Stomach (tissue), 8 donors: ENCODE measurements at regions not wholly inside any gene's neighbourhood (a gene's known extent, or its start where the extent isn't known, plus 50 kb on each side); places are given as distances from the start of the nearest gene placed in this dataset.

ENCODE experiments used
- DNase-seq, 2 donors: peaks; one replicate each; pipeline versions ENCODE4 v3.0.0 to v3.0.0-alpha.2; 2013 to 2019
- H3K27ac ChIP-seq, 5 donors: fragments of 200-600 bp in 4 of 5; sonication (generic) in 4 of 5; one replicate each; pipeline ENCODE4 v1.5.1; 2013 to 2019; ENCODE audit warnings: mild to moderate bottlenecking in 1 of 5, moderate library complexity in 1 of 5
- H3K27me3 ChIP-seq, 3 donors: fragments of 200-600 bp; sonication (generic); one replicate each; pipeline ENCODE4 v1.5.1; 2017 to 2019; ENCODE audit warnings: mixed run types in 1 of 3
- H3K36me3 ChIP-seq, 4 donors: fragments of 200-600 bp; sonication (generic); 1 replicate in 3 of 4; 2 replicates in 1 of 4; pipeline ENCODE4 v1.5.1; 2016 to 2019
- H3K4me1 ChIP-seq, 4 donors: fragments of 200-600 bp; sonication (generic); one replicate each; pipeline ENCODE4 v1.5.1; 2016 to 2019
- H3K4me3 ChIP-seq, 4 donors: fragments of 200-600 bp; sonication (generic) in 3 of 4; one replicate each; pipeline ENCODE4 v1.5.1; 2016 to 2019; ENCODE audit warnings: mild to moderate bottlenecking in 1 of 4
- H3K9me3 ChIP-seq, 4 donors: fragments of 200-600 bp; sonication (generic); one replicate each; pipeline ENCODE4 v1.5.1; 2016 to 2019
- CTCF ChIP-seq, 7 experiments: fragments of 450-650 bp in 4 of 7; fragments of 200-600 bp in 3 of 7; sonication (generic) in 3 of 7; IDR thresholded peaks; one replicate each; pipeline ENCODE4 v1.5.1; 2016 to 2019; ENCODE audit warnings: antibody characterized with exemption in 7 of 7, control low read depth in 2 of 7, mild to moderate bottlenecking in 1 of 7
- EP300 ChIP-seq: sonication (generic); formaldehyde crosslinking; IDR thresholded peaks from one replicate; pipeline ENCODE4 v1.6.1; 2017; ENCODE audit warnings: antibody characterized with exemption
- POLR2A ChIP-seq, 4 donors: fragments of 450-650 bp; IDR thresholded peaks; one replicate each; pipeline ENCODE4 v1.6.1; 2016; ENCODE audit warnings: antibody characterized with exemption in 4 of 4, control low read depth in 2 of 4, mild to moderate bottlenecking in 1 of 4, moderate library complexity in 1 of 4
- POLR2AphosphoS5 ChIP-seq, 3 donors: sonication (generic); formaldehyde crosslinking; IDR thresholded peaks; one replicate each; pipeline ENCODE4 v1.6.1; 2016; ENCODE audit warnings: antibody characterized with exemption in 3 of 3
- WGBS, 5 donors: extraction: QIAGEN DNeasy Blood & Tissue Kit in 3 of 5; methylation state at CpG; one replicate each; pipeline versions ENCODE4 v1.1.5 to v1.1.7; 2013 to 2018; 5-methylcytosine and 5-hydroxymethylcytosine counted together
- intact Hi-C: fragments of 100-400 bp; cut with DNase I; formaldehyde crosslinking; loops from one replicate; pipeline ENCODE4 v1.15.1; 2023; ENCODE audit warnings: low total_unique reads
- donor health status: healthy with polysubstance abuse.
- donor health status: Bipolar disorder and iron deficiency.
- donor health status: healthy.

DNA sequence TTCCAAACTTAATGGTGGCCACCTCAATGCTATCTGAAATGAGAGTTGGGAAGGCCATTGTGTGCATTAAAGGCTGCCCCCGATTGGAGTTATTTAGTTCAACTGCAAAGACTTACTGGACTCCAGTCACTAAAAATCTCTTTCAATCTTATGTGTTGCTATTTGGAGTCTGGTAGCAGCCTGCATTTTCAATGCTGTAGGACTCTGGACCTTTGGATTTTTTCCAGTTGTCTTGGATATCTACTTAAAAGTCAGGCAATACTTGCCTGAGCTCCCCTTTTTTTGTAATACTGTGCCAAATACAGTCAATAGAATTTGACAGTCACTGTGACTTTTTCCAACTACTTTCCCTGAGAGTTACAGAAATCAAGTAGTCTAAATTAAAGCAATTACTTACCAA is 281.9 kb downstream of the TRIB2 start:
- H3K9me3 ChIP-seq: no peaks in the 10 kb centered on the region
- no peak overlapping the region for H3K27ac ChIP-seq
- intact Hi-C loops: no loop called here
- no peak for TF ChIP-seq EP300
- no peak for TF ChIP-seq POLR2A (IDR thresholded peaks at IDR 0.05)
- no peak for TF ChIP-seq CTCF (IDR thresholded peaks at IDR 0.05)
- no peak for TF ChIP-seq POLR2AphosphoS5 (IDR thresholded peaks at IDR 0.05)
- H3K4me1 ChIP-seq: peaks cover 0 to 13% (median 4%) of the 10 kb centered on the region in 4 donors
- no peaks in the 10 kb centered on the region for H3K36me3 ChIP-seq
- 41 to 68% (median 49%) methylated on average over 1 of the region's 1 CpG for WGBS, 5 donors
- no peak overlapping the region for H3K4me3 ChIP-seq
- no peaks in the 10 kb centered on the region for H3K27me3 ChIP-seq
- no peak for DNase-seq

DNA sequence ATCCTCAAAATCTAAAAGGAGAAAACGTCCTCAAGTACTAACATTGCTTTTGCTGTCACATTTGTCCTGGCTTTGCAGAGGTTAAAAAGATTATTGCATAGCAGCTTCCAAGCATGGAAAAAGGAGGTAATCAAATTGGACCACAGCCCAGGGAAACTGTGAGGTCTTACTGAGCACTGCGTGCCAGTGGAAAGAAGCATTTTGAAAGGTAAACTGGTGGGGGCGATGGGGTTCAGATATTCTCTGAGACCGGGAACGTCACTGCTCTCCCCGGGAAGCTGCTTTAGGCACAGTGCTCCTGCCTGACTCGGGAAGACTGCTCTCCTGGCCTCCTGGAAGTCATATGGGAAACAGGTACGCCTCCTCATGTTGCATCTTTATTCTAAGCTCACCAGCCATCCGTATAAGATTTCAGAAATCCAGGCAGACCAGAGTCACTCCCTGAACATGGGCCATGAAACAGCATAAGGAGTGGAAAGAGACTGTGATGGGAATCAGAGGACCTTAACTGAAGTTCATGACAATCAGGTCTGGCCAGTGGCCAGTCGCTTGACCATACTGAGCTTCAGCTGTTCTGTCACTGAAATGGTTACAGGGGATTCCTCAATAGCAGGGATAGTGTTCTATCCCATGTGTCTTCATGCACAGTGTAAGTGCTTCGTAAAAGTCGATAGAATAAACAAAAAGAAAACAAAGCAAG is 284.1 kb downstream of the TRIB2 start:
- no peaks in the 10 kb centered on the region for H3K36me3 ChIP-seq
- H3K4me1 ChIP-seq: peaks cover 0 to 13% (median 5%) of the 10 kb centered on the region in 4 donors
- WGBS, 5 donors: 35 to 47% (median 39%) methylated on average over 12 of the region's 12 CpGs
- TF ChIP-seq POLR2AphosphoS5 (IDR thresholded peaks at IDR 0.05) (no peak), EP300 (no peak), POLR2A (IDR thresholded peaks at IDR 0.05) (no peak), CTCF (IDR thresholded peaks at IDR 0.05) (no peak)
- no peak overlapping the region for H3K4me3 ChIP-seq
- no peaks in the 10 kb centered on the region for H3K27me3 ChIP-seq
- DNase-seq: peak; percentile 32 to 76
- H3K9me3 ChIP-seq: no peaks in the 10 kb centered on the region
- intact Hi-C loops: loop anchor here (10.0 kb wide), 1 partner anchor 266 kb away; no protein-coding TSS in a partner anchor
- no peak overlapping the region for H3K27ac ChIP-seq

- H3K36me3 ChIP-seq: no peaks in the 10 kb centered on the region
- H3K27ac ChIP-seq: no peak overlapping the region
- 48 to 69% (median 61%) methylated on average over 2 of the region's 2 CpGs for WGBS, 5 donors
- no peaks in the 10 kb centered on the region for H3K27me3 ChIP-seq
- DNase-seq: no peak
- no peak for TF ChIP-seq EP300
- TF ChIP-seq CTCF (IDR thresholded peaks at IDR 0.05): no peak
- TF ChIP-seq POLR2AphosphoS5 (IDR thresholded peaks at IDR 0.05): no peak
- TF ChIP-seq POLR2A (IDR thresholded peaks at IDR 0.05): no peak
- no peak overlapping the region for H3K4me3 ChIP-seq
- no peaks in the 10 kb centered on the region for H3K9me3 ChIP-seq
- intact Hi-C loops: loop anchor here (10.0 kb wide), 1 partner anchor 267 kb away; no protein-coding TSS in a partner anchor
- peaks cover 0 to 17% (median 7%) of the 10 kb centered on the region in 4 donors for H3K4me1 ChIP-seq
These were observed 284.7 kb downstream of the TRIB2 start for GRCh38 chr2:13001408-13001807.

DNA sequence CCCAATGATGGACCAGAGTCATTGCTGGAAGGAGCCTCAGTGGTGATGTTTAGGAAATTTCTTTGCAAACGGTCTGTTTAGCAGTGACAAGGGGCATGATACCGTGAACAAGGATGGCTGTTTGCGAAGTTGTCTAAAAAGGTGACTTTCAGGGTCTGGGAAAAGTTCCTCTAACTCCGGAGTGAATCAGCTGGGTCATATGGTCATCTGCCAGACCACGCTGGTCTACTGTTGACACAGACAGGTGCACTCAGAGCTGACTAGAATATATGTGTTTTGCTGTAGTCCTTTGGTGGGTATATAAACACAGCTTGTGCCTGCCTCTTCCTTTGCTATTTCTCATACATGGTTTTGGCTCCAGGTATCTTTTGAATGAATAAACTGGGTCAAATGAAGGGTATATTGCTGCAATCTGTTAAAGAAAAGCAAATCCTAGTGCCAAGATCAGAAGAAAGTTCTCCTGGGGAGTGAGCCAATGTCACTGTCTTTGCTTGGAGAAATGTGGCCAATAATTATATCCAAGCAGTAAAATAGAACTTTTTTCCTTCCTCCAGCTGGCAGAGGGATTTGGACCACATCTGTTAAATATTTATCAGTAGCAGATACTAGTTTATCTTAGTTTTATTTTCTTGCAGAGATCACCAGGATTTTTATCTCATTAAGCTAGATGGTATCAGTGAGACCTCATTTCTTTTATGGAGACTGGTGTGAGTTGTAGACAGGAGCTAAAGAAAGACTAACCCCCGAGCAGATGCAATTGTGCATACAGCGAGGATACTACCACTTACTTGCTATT is 286.0 kb downstream of the TRIB2 start:
- Histone ChIP-seq H3K4me1 (peaks cover 0 to 27% (median 15%) of the 10 kb centered on the region in 4 donors), H3K36me3 (no peaks in the 10 kb centered on the region), H3K9me3 (no peaks in the 10 kb centered on the region), H3K27ac (no peak overlapping the region), H3K4me3 (no peak overlapping the region), H3K27me3 (no peaks in the 10 kb centered on the region)
- WGBS, 5 donors: 60 to 70% (median 65%) methylated on average over 7 of the region's 7 CpGs
- intact Hi-C loops: loop anchor here (10.0 kb wide), 1 partner anchor 268 kb away; no protein-coding TSS in a partner anchor
- no peak for TF ChIP-seq POLR2A (IDR thresholded peaks at IDR 0.05)
- no peak for DNase-seq
